Tibial artery (tissue), 4 donors: ENCODE measurements at regions not wholly inside any gene's neighbourhood (a gene's known extent, or its start where the extent isn't known, plus 50 kb on each side); places are given as distances from the start of the nearest gene placed in this dataset.

ENCODE experiments used
- DNase-seq, 2 donors: peaks; one replicate each; pipeline ENCODE4 v3.0.0-alpha.2; 2019
- H3K27ac ChIP-seq, 2 donors: fragments of 200-600 bp; sonication (generic) in 1 of 2; 1 replicate in 1 of 2; 2 replicates in 1 of 2; pipeline ENCODE4 v1.5.1; 2018 to 2019; ENCODE audit warnings: mild to moderate bottlenecking in 1 of 2
- H3K27me3 ChIP-seq, 2 donors: fragments of 200-600 bp; sonication (generic) in 1 of 2; one replicate each; pipeline versions ENCODE4 v1.5.1 to v1.6.0; 2016 to 2019
- H3K36me3 ChIP-seq, 3 donors: fragments of 200-600 bp; sonication (generic) in 2 of 3; one replicate each; pipeline ENCODE4 v1.5.1; 2016 to 2019; ENCODE audit warnings: mild to moderate bottlenecking in 2 of 3
- H3K4me1 ChIP-seq, 4 donors: fragments of 200-600 bp; sonication (generic) in 2 of 4; 1 replicate in 3 of 4; 2 replicates in 1 of 4; pipeline ENCODE4 v1.5.1; 2016 to 2019
- H3K4me3 ChIP-seq, 2 donors: fragments of 200-600 bp; sonication (generic) in 1 of 2; 1 replicate in 1 of 2; 2 replicates in 1 of 2; pipeline ENCODE4 v1.5.1; 2018 to 2019; ENCODE audit warnings: mild to moderate bottlenecking in 2 of 2
- H3K9me3 ChIP-seq, 3 donors: fragments of 200-600 bp; sonication (generic) in 1 of 3; one replicate each; pipeline ENCODE4 v1.5.1; 2016 to 2019
- intact Hi-C: fragments of 100-400 bp; cut with DNase I; formaldehyde crosslinking; loops from one replicate; pipeline ENCODE4 v1.15.0; 2023; ENCODE audit warnings: low total_unique reads
- TF ChIP-seq, protein P1 (sequence below), 2 experiments: fragments of 200-600 bp in 1 of 2; fragments of 450-650 bp in 1 of 2; IDR thresholded peaks; one replicate each; pipeline ENCODE4 v1.5.1; 2017 to 2019; ENCODE audit warnings: antibody characterized with exemption in 2 of 2, mild to moderate bottlenecking in 1 of 2, moderate library complexity in 1 of 2

DNA sequence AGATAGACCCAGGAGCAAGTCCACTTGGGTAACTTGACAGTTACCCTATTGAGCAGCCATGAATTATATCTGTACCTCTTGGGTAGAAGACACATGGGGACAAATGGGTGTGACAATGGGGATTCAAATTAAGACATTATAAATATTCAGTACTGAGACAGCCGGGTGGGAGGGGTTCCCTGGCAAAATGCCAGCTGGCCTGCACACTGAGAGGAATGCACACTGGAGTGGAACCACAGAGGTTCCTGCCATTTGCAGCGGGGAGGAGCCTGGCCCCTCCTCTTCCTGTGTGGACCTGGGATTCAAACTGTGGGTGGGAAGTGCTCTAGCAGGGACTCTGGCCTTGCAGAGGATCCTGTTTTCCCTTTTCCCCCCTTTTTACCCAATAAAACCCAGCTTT lies 118.7 kb upstream of the CDKN3 start:
- Histone ChIP-seq H3K27me3 (no peaks in the 10 kb centered on the region), H3K4me3 (no peak overlapping the region), H3K4me1 (no peaks in the 10 kb centered on the region), H3K27ac (no peak overlapping the region), H3K9me3 (no peaks in the 10 kb centered on the region), H3K36me3 (no peaks in the 10 kb centered on the region)
- TF ChIP-seq, protein P1, sequence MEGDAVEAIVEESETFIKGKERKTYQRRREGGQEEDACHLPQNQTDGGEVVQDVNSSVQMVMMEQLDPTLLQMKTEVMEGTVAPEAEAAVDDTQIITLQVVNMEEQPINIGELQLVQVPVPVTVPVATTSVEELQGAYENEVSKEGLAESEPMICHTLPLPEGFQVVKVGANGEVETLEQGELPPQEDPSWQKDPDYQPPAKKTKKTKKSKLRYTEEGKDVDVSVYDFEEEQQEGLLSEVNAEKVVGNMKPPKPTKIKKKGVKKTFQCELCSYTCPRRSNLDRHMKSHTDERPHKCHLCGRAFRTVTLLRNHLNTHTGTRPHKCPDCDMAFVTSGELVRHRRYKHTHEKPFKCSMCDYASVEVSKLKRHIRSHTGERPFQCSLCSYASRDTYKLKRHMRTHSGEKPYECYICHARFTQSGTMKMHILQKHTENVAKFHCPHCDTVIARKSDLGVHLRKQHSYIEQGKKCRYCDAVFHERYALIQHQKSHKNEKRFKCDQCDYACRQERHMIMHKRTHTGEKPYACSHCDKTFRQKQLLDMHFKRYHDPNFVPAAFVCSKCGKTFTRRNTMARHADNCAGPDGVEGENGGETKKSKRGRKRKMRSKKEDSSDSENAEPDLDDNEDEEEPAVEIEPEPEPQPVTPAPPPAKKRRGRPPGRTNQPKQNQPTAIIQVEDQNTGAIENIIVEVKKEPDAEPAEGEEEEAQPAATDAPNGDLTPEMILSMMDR (IDR thresholded peaks at IDR 0.05) = no peak
- no peak for DNase-seq
- intact Hi-C loops = no loop called here

DNA sequence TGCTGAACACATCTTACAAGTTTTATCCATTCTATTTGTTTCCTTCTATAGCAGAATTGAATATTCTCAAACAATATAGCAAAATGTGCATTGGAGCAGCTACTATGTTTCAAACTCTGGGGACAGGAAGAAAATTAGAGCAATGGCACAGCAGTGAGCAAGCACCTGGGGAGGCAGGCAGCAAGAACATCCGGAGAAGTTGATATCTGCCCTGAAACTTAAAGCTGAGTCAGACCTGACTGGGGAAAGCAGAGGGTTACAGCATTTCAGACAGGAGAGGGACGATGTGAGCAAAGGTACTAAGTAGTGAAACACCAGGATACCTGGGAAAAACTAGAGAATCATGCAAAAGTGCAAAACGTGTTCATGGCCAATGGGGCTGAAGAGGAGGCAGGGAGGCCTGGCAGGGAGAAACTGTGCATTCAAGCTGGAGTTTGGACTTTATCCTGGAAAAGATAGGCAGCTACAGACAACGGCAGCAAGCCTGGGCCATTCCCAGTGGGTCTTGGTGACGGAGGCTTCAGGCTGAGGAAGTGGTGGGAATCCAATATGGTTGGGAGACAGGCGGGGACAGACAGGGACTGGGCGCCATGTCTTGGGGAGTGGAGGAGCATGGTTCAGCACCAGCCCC lies 118.0 kb upstream of the CDKN3 start:
- Histone ChIP-seq H3K4me3 (no peak overlapping the region), H3K36me3 (no peaks in the 10 kb centered on the region), H3K27ac (no peak overlapping the region), H3K27me3 (no peaks in the 10 kb centered on the region), H3K4me1 (no peaks in the 10 kb centered on the region), H3K9me3 (no peaks in the 10 kb centered on the region)
- intact Hi-C loops = no loop called here
- no peak for DNase-seq
- TF ChIP-seq, protein P1 (IDR thresholded peaks at IDR 0.05) = no peak

DNA sequence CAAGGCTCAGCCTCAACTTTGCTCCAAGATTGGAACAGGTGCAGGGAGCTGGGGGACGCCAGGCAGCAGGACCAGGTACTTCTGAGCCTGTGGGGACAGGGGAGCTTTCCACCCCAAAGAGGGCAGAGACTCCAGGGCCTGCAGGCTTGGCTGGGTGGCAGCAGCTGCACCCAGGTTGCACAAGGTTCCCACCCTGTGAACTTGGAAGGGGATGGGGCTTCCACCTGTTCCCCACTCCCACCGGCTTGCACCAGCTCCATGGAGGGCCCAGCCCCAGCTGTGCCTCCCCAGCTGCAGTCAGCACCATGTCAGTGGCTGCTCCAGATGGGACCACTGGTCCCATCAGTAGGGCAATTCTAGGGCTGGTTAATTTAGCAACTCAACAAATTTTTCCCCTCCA lies 114.0 kb upstream of the CDKN3 start:
- TF ChIP-seq, protein P1 (IDR thresholded peaks at IDR 0.05) = no peak
- Histone ChIP-seq H3K4me3 (no peak overlapping the region), H3K27me3 (no peaks in the 10 kb centered on the region), H3K36me3 (no peaks in the 10 kb centered on the region), H3K4me1 (no peaks in the 10 kb centered on the region), H3K9me3 (no peaks in the 10 kb centered on the region), H3K27ac (no peak overlapping the region)
- no peak for DNase-seq
- intact Hi-C loops = no loop called here

DNA sequence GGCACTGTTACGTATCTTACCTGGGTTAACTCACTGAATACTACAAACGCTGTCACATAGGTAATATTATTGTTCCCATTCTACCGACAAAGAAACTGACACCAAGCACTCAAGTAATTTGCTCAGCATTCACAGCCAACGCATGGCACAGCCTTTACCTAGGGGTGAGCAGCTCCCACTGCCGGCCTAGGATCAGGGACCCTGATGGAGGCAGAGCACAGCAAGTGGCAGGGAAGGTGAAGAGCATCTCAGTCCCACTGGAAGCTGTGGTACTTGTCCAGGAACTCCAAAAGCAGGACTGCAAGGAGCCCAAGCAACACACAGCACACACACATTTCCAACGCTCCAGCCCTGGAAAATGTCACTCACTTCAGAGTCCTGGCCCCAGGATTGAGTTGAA lies 111.8 kb upstream of the CDKN3 start:
- no peaks in the 10 kb centered on the region for H3K36me3 ChIP-seq
- H3K27ac ChIP-seq = no peak overlapping the region
- no peaks in the 10 kb centered on the region for H3K9me3 ChIP-seq
- H3K4me1 ChIP-seq = no peaks in the 10 kb centered on the region
- intact Hi-C loops = no loop called here
- TF ChIP-seq, protein P1 (IDR thresholded peaks at IDR 0.05) = no peak
- no peak for DNase-seq
- H3K27me3 ChIP-seq = no peaks in the 10 kb centered on the region
- H3K4me3 ChIP-seq = no peak overlapping the region

DNA sequence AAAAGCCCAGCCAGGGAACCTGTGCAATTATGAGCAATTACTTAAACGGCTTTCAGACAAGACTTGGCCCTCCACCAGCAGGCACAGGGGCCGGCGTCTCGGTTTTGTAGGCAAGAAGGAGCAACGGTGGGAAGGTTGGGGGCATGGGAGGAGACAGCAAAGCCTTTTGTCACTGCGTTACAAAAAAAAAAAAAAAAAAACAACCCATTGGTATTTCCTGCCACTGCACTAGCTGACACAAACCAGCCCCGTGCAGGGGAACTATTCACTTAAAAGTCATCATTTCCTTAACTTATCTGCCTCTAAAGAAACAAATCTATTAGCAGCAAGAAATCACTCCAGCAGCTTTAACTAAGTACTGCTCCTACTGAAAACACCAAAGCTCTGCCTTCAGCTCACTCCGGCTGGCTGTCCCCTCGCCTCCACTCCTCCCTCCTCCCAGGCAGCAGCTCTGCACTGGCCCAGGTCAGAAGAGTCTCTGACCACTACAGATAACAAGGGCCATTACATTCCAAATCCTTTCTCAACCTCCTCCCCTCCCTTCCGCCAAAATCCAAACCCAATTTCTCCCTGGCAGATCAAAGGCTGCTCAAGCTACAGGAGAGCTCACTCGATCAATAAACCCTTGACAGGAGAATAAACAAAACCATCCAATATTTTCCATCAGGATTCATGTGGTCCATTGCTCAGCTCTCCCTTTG lies 105.2 kb upstream of the CDKN3 start:
- intact Hi-C loops = no loop called here
- no peak overlapping the region for H3K27ac ChIP-seq
- H3K4me3 ChIP-seq = no peak overlapping the region
- DNase-seq = no peak
- no peaks in the 10 kb centered on the region for H3K36me3 ChIP-seq
- H3K27me3 ChIP-seq = no peaks in the 10 kb centered on the region
- no peaks in the 10 kb centered on the region for H3K9me3 ChIP-seq
- H3K4me1 ChIP-seq = no peaks in the 10 kb centered on the region
- TF ChIP-seq, protein P1 (IDR thresholded peaks at IDR 0.05) = no peak
